Heart left ventricle (tissue), 13 donors: ENCODE measurements at regions not wholly inside any gene's neighbourhood (a gene's known extent, or its start where the extent isn't known, plus 50 kb on each side); places are given as distances from the start of the nearest gene placed in this dataset.
A peak's percentile ranks its signal among the peaks of the same experiment; 100 is the strongest.

Experiments used
- CTCF ChIP-seq, 12 donors: fragments of 200-600 bp; sonication (generic) in 4 of 12; IDR thresholded peaks; one replicate each; pipeline versions ENCODE4 v1.5.0 to v1.8.0; 2018 to 2022; ENCODE audit warnings: antibody characterized with exemption in 12 of 12, mild to moderate bottlenecking in 5 of 12
- POLR2A ChIP-seq, 2 donors: fragments of 450-650 bp; IDR thresholded peaks; one replicate each; pipeline ENCODE4 v1.6.1; 2017; ENCODE audit warnings: antibody characterized with exemption in 2 of 2, mild to moderate bottlenecking in 2 of 2, moderate library complexity in 2 of 2
- donor health status: ischemic (EF 13 %, LVEDD 7.1; RV severe dilation, severe dysfunction).
- donor health status: DM: no; HTN: yes; CAD: no.
- donor health status: DM: no; HTN: no; CAD: no.
- donor health status: ischemic (EF 25% LVEDD 6.9; RV normal size, moderate dysfunction).
- donor health status: ischemic (EF 25% LVEDD 5.7; RV mildly dilated, moderate dysfunction).
- donor health status: ischemic (EF 35%, LVEDD 5.7; RV mildly dilated, moderate dysfunction).
- donor health status: nonischemic (EF 11% LVEDD 7.7; RV severe dilation, severe dysfunction).
- donor health status: DM: yes; HTN: yes; CAD: no.
- donor health status: PGD.
- donor health status: ischemic (EF 29% LVEDD 5.4; RV normal size, mild dysfunction).
- donor health status: nonischemic (EF 23%, LVEDD 6.1; RV moderate dilation, normal function).

- peak in 1 of 12 donors; percentile 20 for TF ChIP-seq CTCF (IDR thresholded peaks at IDR 0.05)
- TF ChIP-seq POLR2A (IDR thresholded peaks at IDR 0.05), result no peak
Measured at GRCh38 chrX:121322159-121322558, 274.7 kb downstream of the GLUD2 start.
